ENCODE measurements at regions not wholly inside any gene's neighbourhood (a gene's known extent, or its start where the extent isn't known, plus 50 kb on each side); places are given as distances from the start of the nearest gene placed in this dataset.

DNA sequence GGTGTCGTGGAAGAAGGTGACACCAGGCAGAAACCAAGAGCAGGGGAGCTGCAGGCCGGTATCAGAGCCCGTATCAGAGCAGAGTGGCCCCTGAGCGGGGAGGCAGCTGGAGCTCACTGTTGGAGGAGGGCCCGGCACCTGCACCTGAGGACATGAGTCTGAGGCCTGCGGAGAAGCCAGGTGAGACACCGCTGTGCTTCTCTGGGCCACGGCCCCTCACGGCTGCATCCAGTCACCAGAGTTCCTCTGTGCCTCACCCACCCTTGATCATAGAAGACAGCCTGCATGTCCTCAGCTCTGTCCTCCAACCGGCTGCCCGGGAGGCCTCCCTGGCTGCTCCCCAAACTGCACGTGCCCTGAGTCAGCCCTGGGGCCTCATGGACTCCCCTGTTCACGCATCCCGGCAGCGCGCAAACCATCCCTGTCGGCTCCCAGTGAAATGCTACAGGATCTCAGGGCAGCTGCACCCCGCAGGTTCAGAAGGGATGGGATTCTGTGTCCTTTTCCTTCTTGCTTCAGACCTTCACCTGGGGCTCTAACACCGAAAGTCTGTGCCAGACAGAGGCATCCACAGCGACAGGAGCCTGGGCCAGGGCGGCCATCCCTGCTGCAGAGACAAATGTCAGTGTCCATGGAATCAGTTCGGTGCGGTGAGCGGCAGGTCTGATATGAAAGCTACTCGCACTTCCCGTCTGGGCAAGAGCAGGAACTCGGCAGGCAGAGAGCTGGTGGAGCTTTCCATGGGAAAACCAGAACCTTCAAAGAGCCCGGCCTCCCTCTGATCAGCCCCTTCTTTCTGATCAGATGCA, 111.9 kb upstream of the FAM20C start:
- ChIA-PET POLR2A (no interaction called here), CTCF (no interaction called here)
- H3K4me3 Mint-ChIP-seq = no peak overlapping the region
- no peaks in the 10 kb centered on the region for H3K27me3 Mint-ChIP-seq (ENCODE audit: low read depth)
- TF ChIP-seq FOXK1 (CRISPR knock-in tag; IDR thresholded peaks at IDR 0.05) = no peak
- H3K9me3 Mint-ChIP-seq = no peaks in the 10 kb centered on the region
- H3K4me1 Mint-ChIP-seq = peaks cover 25% of the 10 kb centered on the region
- ATAC-seq (no peak), DNase-seq (ENCODE audit: low spot score) (no peak)
- H3K36me3 Mint-ChIP-seq = no peaks in the 10 kb centered on the region
- no peak overlapping the region for H3K27ac Mint-ChIP-seq

DNA sequence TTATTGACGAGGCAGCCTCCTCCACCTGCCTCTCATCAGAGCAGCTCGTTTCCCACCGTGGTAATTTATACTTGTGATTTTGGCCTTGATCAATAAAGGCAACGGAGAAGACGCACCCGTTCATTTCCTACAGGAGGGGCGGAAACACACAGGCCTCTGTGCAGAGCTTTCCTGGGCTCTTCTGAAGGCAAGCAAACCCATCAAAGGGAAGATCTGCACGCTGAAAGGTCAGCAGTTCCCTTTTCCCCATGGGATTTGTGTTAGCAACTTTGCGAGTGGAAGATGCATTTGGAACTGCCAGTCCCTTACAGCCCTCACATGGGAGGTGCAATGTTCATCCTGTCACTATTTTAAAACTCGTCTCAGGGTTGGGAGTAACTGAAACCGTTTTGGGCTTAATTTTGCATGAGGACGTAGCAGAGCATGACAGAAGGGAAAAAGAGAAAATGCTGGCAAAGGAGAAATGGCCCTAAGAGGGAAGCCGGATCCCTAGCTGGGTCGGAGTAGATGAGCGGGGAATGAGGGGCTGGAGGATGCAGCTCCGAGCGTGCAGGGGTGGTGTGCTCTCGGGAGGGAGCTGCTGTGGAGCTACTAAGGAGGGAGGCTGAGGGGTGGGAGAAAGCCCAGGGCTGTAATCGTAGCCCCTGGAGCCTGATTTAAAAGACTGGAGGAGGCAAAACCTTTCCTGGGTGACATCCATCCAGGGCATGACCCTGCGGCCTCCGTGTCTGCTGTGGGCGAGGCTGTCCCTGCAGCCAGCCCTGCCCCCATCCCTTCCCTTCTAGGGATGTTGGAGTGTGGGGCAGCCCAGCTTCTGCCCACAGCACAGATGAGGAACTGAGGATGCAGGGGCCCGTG, 111.1 kb upstream of the FAM20C start:
- TF ChIP-seq PRDM15 (CRISPR knock-in tag; IDR thresholded peaks at IDR 0.05) = 0 out of 2 replicates have a peak, but pooled peaks have one; percentile 13
- TF ChIP-seq, protein P1, sequence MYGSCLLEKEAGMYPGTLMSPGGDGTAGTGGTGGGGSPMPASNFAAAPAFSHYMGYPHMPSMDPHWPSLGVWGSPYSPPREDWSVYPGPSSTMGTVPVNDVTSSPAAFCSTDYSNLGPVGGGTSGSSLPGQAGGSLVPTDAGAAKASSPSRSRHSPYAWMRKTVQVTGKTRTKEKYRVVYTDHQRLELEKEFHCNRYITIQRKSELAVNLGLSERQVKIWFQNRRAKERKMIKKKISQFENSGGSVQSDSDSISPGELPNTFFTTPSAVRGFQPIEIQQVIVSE (CRISPR knock-in tag; IDR thresholded peaks at IDR 0.05; ENCODE audit: borderline replicate concordance) = no peak
- H3K36me3 Mint-ChIP-seq = no peaks in the 10 kb centered on the region
- DNase-seq (ENCODE audit: low spot score) (no peak), ATAC-seq (no peak)
- ChIA-PET POLR2A (no interaction called here), CTCF (interaction anchor here (0.6 to 2.7 kb wide), 9 partner anchors 16 to 127 kb away, joined by 3 to 9 read pairs (median 4); partner anchors contain the start of gene FAM20C)
- peaks cover 25% of the 10 kb centered on the region for H3K4me1 Mint-ChIP-seq
- no peaks in the 10 kb centered on the region for H3K9me3 Mint-ChIP-seq
- no peaks in the 10 kb centered on the region for H3K27me3 Mint-ChIP-seq (ENCODE audit: low read depth)
- H3K4me3 Mint-ChIP-seq = no peak overlapping the region
- no peak overlapping the region for H3K27ac Mint-ChIP-seq

DNA sequence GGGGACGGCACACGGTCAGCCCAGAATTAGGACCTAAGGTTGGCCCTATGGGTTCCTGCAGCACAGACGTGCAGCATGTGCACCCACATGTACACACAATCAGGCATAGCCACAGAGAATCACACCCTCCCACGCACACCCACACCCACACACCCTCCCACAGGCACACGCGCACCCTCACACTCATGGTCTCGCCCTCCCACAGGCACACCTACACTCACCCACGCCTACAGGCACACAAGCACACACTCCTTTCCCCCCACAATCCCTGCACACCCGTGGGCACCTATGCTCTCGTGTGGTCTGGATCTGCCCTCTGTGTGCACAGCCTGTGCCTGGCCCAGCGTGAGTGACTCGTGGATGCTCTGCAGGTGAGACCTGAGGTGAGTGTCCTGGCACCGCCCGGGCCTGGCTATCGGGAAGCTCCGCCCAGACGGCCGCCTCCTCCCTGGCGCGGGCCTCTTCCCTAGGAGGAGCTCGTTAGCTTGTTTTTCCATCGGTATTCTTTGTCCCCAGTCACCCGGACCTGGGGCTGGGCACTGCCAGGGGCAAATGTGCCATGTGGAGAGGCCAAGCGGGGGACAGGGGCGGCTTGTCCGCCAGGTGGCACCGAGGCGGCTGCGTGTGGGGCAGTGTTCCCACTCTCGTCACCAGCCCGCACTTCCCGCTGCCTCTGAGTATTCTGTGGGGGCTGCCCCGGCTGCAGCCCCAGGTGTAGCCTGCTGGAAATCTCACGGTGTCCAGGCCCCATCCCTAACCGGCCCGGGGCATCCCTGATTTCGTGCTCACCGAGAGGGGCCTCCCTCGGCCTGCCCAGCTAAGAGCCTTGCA, 110.2 kb upstream of the FAM20C start:
- no peaks in the 10 kb centered on the region for H3K9me3 Mint-ChIP-seq
- DNase-seq (ENCODE audit: low spot score) = no peak
- no peak overlapping the region for H3K4me3 Mint-ChIP-seq
- CTCF ChIA-PET = interaction anchor here (0.6 to 2.7 kb wide), 9 partner anchors 15 to 126 kb away, joined by 3 to 9 read pairs (median 4); partner anchors contain the start of gene FAM20C
- peak overlapping the region; percentile 74; the same call in 1 of the 2 replicates for H3K27ac Mint-ChIP-seq
- TF ChIP-seq JAZF1 (CRISPR knock-in tag; IDR thresholded peaks at IDR 0.05) (no peak), ZNF121 (CRISPR knock-in tag; IDR thresholded peaks at IDR 0.05) (0 out of 2 replicates have a peak, but pooled peaks have one; percentile 2), IRF1 (CRISPR knock-in tag; IDR thresholded peaks at IDR 0.05) (0 out of 2 replicates have a peak, but pooled peaks have one; percentile 32), FOXP1 (CRISPR knock-in tag; IDR thresholded peaks at IDR 0.05; ENCODE audit: borderline replicate concordance) (peak; percentile 49; the same call in 1 of the 2 replicates)
- peaks cover 25% of the 10 kb centered on the region for H3K4me1 Mint-ChIP-seq
- no peaks in the 10 kb centered on the region for H3K27me3 Mint-ChIP-seq (ENCODE audit: low read depth)
- no peaks in the 10 kb centered on the region for H3K36me3 Mint-ChIP-seq
- POLR2A ChIA-PET = no interaction called here
- peak; percentile 75 for ATAC-seq

- no peak overlapping the region; the same call in 1 of the 2 replicates for H3K4me3 Mint-ChIP-seq
Observed at GRCh38 chr7:82757-83155, 109.6 kb upstream of the FAM20C start.

More at GRCh38 chr7:82757-83155, 109.6 kb upstream of the FAM20C start:
- TF ChIP-seq MXD4 (CRISPR knock-in tag; IDR thresholded peaks at IDR 0.05; ENCODE audit: borderline replicate concordance) (no peak), IRF1 (CRISPR knock-in tag; IDR thresholded peaks at IDR 0.05) (no peak), ZNF138 (CRISPR knock-in tag; conservative IDR thresholded peaks at IDR 0.05) (no peak)
- Mint-ChIP-seq H3K4me1 (peaks cover 25% of the 10 kb centered on the region), H3K27ac (peak overlapping the region; percentile 69; the same call in 1 of the 2 replicates), H3K36me3 (no peaks in the 10 kb centered on the region), H3K27me3 (ENCODE audit: low read depth) (no peaks in the 10 kb centered on the region), H3K9me3 (no peaks in the 10 kb centered on the region)
- ATAC-seq = no peak
- no peak for DNase-seq (ENCODE audit: low spot score)
- ChIA-PET CTCF (interaction anchor here (0.9 to 2.7 kb wide), 7 partner anchors 14 to 117 kb away, joined by 3 to 9 read pairs (median 6); partner anchors contain the start of gene FAM20C), POLR2A (no interaction called here)
